DOHH2 (cell line): ENCODE measurements at regions not wholly inside any gene's neighbourhood (a gene's known extent, or its start where the extent isn't known, plus 50 kb on each side); places are given as distances from the start of the nearest gene placed in this dataset.

Experiments used
- H3F3A ChIP-seq: fragments of 200-600 bp; sonication (generic), shearing (Covaris generic); 2 replicates; pipeline ENCODE4 v1.6.0; 2016; ENCODE audit warnings: antibody characterized with exemption, mild to moderate bottlenecking; ENCODE audit not compliant: control insufficient read depth, insufficient read depth
- H3K27ac ChIP-seq: fragments of 200-600 bp; sonication (generic); 2 replicates; pipeline ENCODE4 v1.5.1; 2014; ENCODE audit warnings: low read depth, mild to moderate bottlenecking, low read length, moderate library complexity
- H3K27me3 ChIP-seq: fragments of 200-600 bp; sonication (generic); 2 replicates; pipeline ENCODE4 v1.6.1; 2014; ENCODE audit warnings: mild to moderate bottlenecking, low read length, mixed read lengths; ENCODE audit not compliant: control insufficient read depth
- H3K36me3 ChIP-seq: fragments of 200-600 bp; sonication (generic); 2 replicates; pipeline ENCODE4 v1.6.1; 2014; ENCODE audit warnings: mild to moderate bottlenecking, low read length, moderate library complexity, mixed read lengths; ENCODE audit not compliant: control insufficient read depth
- H3K4me1 ChIP-seq: fragments of 200-600 bp; sonication (generic); 2 replicates; pipeline ENCODE4 v1.6.1; 2014; ENCODE audit warnings: mild to moderate bottlenecking, low read length, mixed read lengths; ENCODE audit not compliant: control insufficient read depth
- H3K4me2 ChIP-seq: fragments of 200-600 bp; sonication (generic); 2 replicates; pipeline ENCODE4 v1.6.0; 2014; ENCODE audit warnings: mild to moderate bottlenecking, low read length, moderate library complexity
- H3K4me3 ChIP-seq: fragments of 200-600 bp; sonication (generic); 2 replicates; pipeline ENCODE4 v1.5.1; 2014; ENCODE audit warnings: mild to moderate bottlenecking, low read length, mixed read lengths
- H3K79me2 ChIP-seq: fragments of 200-600 bp; sonication (generic); 2 replicates; pipeline ENCODE4 v1.6.1; 2014; ENCODE audit warnings: mild to moderate bottlenecking, low read length, mixed read lengths; ENCODE audit not compliant: control insufficient read depth
- H3K9me2 ChIP-seq: fragments of 200-600 bp; sonication (generic); replicated peaks from 2 replicates; pipeline ENCODE4 v1.6.1; 2014; ENCODE audit warnings: mild to moderate bottlenecking, low read length, mixed read lengths; ENCODE audit not compliant: control insufficient read depth
- H3K9me3 ChIP-seq: fragments of 200-600 bp; sonication (generic); 2 replicates; pipeline ENCODE4 v1.6.1; 2014; ENCODE audit warnings: antibody characterized with exemption, low read length, mixed read lengths; ENCODE audit not compliant: control insufficient read depth, insufficient read depth
- H4K20me1 ChIP-seq: fragments of 200-600 bp; sonication (generic); 2 replicates; pipeline ENCODE4 v1.6.0; 2014; ENCODE audit warnings: low read depth, mild to moderate bottlenecking, antibody characterized with exemption, low read length, moderate library complexity; ENCODE audit not compliant: control insufficient read depth, insufficient read depth
- CTCF ChIP-seq: fragments of 200-600 bp; sonication (generic); IDR thresholded peaks from one replicate; pipeline ENCODE4 v1.5.1; 2014; ENCODE audit warnings: antibody characterized with exemption, mild to moderate bottlenecking, low read depth, low read length; ENCODE audit not compliant: poor library complexity, severe bottlenecking
- EZH2phosphoT487 ChIP-seq: fragments of 200-600 bp; sonication (generic); IDR thresholded peaks from 2 replicates; pipeline ENCODE4 v1.6.1; 2017; ENCODE audit warnings: borderline replicate concordance, mild to moderate bottlenecking, antibody characterized with exemption, low read length, moderate library complexity, mixed read lengths

- Histone ChIP-seq H3K4me2 (no peak overlapping the region), H3K9me2 (no peaks in the 10 kb centered on the region), H3K27ac (no peak overlapping the region), H3K36me3 (no peaks in the 10 kb centered on the region), H3F3A (no peaks in the 10 kb centered on the region), H4K20me1 (no peaks in the 10 kb centered on the region), H3K79me2 (no peaks in the 10 kb centered on the region), H3K9me3 (no peaks in the 10 kb centered on the region), H3K4me3 (no peak overlapping the region), H3K27me3 (no peaks in the 10 kb centered on the region), H3K4me1 (no peaks in the 10 kb centered on the region)
- no peak for TF ChIP-seq EZH2phosphoT487
- no peak for TF ChIP-seq CTCF
Measured at GRCh38 chr11:95508219-95508890, 277.4 kb upstream of the SESN3 start.

DNA sequence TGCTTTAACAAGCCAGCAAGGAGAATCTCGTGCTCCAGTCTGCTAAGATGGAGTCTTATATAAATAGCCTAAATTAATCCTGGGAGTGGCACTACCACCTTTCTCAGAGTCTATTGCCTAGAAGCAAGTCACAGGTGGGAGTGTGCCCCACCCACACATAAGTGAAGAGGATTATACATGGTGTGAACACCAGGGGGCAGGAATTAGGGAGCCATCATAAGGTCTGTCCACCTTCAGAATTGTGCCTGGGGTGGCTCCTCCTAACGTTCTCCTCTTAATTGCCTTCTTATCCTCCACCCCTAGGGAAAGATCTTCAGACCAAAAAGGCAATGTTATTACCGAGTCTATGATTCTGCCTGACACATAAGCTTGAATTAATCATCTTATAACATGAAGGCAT, 276.8 kb upstream of the SESN3 start:
- TF ChIP-seq CTCF (peak; percentile 45), EZH2phosphoT487 (no peak)
- Histone ChIP-seq H3K4me1 (no peaks in the 10 kb centered on the region), H4K20me1 (no peaks in the 10 kb centered on the region), H3K4me3 (no peak overlapping the region), H3K4me2 (no peak overlapping the region), H3K27ac (no peak overlapping the region), H3K9me2 (no peaks in the 10 kb centered on the region), H3F3A (no peaks in the 10 kb centered on the region), H3K27me3 (no peaks in the 10 kb centered on the region), H3K79me2 (no peaks in the 10 kb centered on the region), H3K36me3 (no peaks in the 10 kb centered on the region), H3K9me3 (no peaks in the 10 kb centered on the region)

DNA sequence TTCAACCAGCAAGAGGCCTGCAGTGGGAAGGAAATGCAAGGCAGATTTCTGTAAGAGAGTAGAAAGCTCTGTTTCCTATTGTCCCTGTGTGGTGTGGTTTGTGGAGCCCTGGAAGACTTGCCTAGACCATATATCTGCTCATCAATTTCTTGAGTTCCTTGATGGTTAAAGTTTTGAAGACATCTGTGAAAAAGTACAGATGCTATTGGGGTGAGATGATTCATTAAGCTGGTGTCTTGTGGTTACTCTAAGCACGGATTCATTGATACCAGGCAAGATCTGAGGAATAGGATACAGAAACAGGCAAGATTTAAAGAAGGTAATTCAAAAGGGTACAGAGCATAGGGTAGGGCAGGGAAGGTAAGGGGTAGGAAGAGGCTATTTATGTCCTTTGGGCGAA, 275.8 kb upstream of the SESN3 start:
- Histone ChIP-seq H3K4me3 (no peak overlapping the region), H3K27ac (no peak overlapping the region), H3K4me1 (no peaks in the 10 kb centered on the region), H3K4me2 (no peak overlapping the region), H3K79me2 (no peaks in the 10 kb centered on the region), H3K9me2 (no peaks in the 10 kb centered on the region), H3K36me3 (no peaks in the 10 kb centered on the region), H3K9me3 (no peaks in the 10 kb centered on the region), H3K27me3 (no peaks in the 10 kb centered on the region), H4K20me1 (no peaks in the 10 kb centered on the region), H3F3A (no peaks in the 10 kb centered on the region)
- no peak for TF ChIP-seq EZH2phosphoT487
- TF ChIP-seq CTCF: no peak
